Lung microvascular endothelial cell (primary cell): ENCODE measurements at regions not wholly inside any gene's neighbourhood (a gene's known extent, or its start where the extent isn't known, plus 50 kb on each side); places are given as distances from the start of the nearest gene placed in this dataset.
"Not testable (repeated sequence)": the region's sequence is repeated elsewhere in the genome, so short reads cannot be mapped to it uniquely, and the experiment has no call there.

Source experiments
- DNase-seq, 2 donors: peaks; one replicate each; pipeline versions ENCODE4 v3.0.0 to v3.0.0-alpha.2; 2010; ENCODE audit warnings: low read depth in 2 of 2

GRCh38 chr9:62833323-62834200 lies 1643.7 kb downstream of the SPATA31A7 start:
- not testable (repeated sequence) for DNase-seq

GRCh38 chr9:62837254-62837911 lies 1647.5 kb downstream of the SPATA31A7 start:
- DNase-seq = peak in 1 of 2 donors; percentile 18

- peak; percentile 28 to 65 for DNase-seq
Measured at GRCh38 chr9:62838024-62838718, 1648.3 kb downstream of the SPATA31A7 start.

GRCh38 chr9:62839168-62839567 lies 1649.3 kb downstream of the SPATA31A7 start:
- DNase-seq = not testable (repeated sequence)

GRCh38 chr9:62843145-62843544 lies 1653.3 kb downstream of the SPATA31A7 start:
- DNase-seq = not testable (repeated sequence)

- DNase-seq = not testable (repeated sequence)
Measured at GRCh38 chr9:62843706-62844290, 1654.0 kb downstream of the SPATA31A7 start.

DNA sequence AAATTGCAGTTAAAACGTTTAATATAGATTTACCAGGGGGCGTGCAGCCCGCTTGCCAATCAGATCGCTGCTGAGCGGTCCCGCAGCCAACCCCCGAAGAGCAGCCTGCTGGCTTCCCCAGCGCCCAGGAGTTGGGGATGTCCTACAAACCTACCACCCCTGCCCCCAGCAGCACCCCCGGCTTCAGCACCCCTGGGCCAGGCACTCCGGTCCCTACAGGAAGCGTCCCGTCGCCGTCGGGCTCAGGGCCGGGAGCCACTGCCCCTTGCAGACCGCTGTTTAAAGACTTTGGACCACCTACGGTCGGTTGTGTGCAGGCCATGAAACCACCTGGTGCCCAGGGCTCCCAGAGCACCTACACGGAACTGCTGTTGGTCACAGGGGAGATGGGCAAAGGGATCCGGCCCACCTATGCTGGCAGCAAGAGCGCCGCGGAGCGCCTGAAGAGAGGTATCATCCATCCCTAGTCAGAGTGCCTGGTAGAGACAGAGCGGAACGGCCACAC lies 1654.9 kb downstream of the SPATA31A7 start:
- DNase-seq = not testable (repeated sequence)

- DNase-seq = not testable (repeated sequence)
Measured at GRCh38 chr9:62848258-62848657, 1658.4 kb downstream of the SPATA31A7 start.

DNA sequence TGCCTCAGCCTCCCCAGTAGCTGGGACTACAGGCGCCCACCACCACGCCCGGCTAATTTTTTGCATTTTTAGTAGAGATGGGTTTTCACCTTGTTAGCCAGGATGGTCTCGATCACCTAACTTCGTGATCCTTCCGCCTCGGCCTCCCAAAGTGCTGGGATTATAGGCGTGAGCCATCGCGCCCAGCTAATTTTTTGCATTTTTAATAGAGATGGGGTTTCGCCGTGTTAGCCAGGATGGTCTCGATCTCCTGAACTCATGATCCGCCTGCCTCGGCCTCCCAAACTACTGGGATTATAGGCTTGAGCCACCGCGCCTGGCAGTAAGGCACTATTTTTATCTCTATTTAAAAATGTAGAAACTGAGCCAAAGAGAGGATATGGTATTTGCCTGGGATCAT lies 1660.2 kb downstream of the SPATA31A7 start:
- not testable (repeated sequence) for DNase-seq

DNA sequence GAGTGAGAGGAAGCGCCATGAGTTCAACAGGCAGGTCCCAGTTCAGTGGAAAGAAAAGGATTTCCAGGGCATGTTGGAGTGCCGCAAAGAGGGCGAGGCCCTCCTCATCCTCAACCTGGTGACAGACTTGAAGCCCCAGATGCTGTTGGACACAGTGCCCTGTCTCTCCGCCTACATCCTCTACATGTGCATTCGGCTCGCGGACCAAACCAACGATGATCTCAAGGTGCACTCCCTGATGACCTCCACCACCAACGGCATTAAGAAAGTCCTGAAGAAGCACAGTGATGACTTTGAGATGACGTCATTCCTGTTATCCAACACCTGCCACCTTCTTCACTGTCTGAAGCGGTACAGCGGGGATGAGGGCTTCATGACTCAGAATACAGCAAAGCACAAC lies 1667.4 kb downstream of the SPATA31A7 start:
- DNase-seq = not testable (repeated sequence)

GRCh38 chr9:62858240-62858639 lies 1668.4 kb downstream of the SPATA31A7 start:
- not testable (repeated sequence) for DNase-seq

GRCh38 chr9:62860939-62861860 lies 1671.4 kb downstream of the SPATA31A7 start:
- not testable (repeated sequence) for DNase-seq

- not testable (repeated sequence) for DNase-seq
Measured at GRCh38 chr9:62862180-62862579, 1672.3 kb downstream of the SPATA31A7 start.

- DNase-seq = peak in 1 of 2 donors; percentile 48
Measured at GRCh38 chr9:62863319-62863718, 1673.5 kb downstream of the SPATA31A7 start.

GRCh38 chr9:62863867-62864266 lies 1674.0 kb downstream of the SPATA31A7 start:
- DNase-seq = not testable (repeated sequence)

- peak; percentile 7 to 26 for DNase-seq
Measured at GRCh38 chr9:62864481-62865469, 1674.9 kb downstream of the SPATA31A7 start.

- DNase-seq = not testable (repeated sequence)
Measured at GRCh38 chr9:62869061-62869460, 1679.2 kb downstream of the SPATA31A7 start.

DNA sequence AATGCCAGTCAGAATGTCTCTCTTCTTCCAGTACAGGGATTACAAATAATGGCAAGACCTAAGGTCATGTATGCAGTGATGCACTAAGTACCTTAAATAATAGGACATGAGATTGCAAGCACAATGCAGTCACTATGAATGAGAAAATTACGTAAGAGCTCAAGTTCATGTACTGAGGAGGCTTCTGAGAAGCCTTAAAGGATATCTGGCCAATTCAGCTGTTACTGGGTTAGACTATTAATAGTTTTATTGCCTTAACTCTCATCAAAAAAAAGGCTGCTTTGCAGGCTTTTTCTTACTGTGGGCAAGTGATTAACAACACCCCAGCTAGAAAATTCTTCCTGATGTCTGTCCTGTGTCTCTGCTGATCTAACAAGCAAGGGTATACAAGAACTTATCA lies 1681.9 kb downstream of the SPATA31A7 start:
- DNase-seq = not testable (repeated sequence)

DNA sequence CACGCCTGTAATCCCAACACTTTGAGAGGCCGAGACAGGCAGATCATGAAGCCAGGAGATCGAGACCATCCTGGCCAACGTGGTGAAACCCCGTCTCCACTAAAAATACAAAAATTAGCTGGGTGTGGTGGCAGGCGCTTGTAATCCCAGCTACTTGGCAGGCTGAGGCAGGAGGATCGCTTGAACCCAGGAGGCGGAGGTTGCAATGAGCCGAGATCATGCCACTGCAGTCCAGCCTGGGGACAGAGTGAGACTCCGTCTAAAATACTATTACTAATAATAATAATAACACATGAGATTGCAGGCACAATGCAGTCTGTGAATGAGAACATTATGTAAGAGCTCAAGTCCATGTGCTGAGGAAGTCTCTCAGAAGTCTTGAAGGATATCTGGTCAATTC lies 1684.4 kb downstream of the SPATA31A7 start:
- not testable (repeated sequence) for DNase-seq
